ENCODE measurements at regions not wholly inside any gene's neighbourhood (a gene's known extent, or its start where the extent isn't known, plus 50 kb on each side); places are given as distances from the start of the nearest gene placed in this dataset.

DNA sequence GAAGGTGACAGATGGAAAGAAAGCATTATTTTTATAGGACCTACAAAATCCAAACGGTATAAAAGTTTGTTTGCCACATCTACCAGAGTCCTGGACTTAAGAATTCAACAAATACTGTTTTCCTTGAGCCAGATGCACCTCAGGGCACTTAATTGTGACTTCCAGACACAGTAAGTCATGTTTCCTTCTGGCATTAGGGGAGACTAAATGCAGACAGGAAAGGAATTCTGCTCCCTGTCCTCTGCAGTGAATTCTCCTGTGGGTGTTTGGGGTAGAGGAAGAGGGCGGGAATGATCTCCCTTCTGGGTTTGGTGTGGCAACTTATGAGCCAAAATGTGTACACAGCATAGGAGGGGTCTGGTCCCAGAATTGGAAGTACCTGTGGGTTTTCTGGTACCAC lies 93.9 kb upstream of the ZDHHC17 start:
- Histone ChIP-seq H3K4me1 (ENCODE audit: control insufficient read depth in 1 of 2, insufficient read depth in 2 of 2, low read length in 2 of 2) (peaks cover 0 to 6% of the 10 kb centered on the region in 2 experiments; a peak in 2 of 4 replicates), H4K20me1 (ENCODE audit: insufficient read depth) (no peaks in the 10 kb centered on the region), H3K27me3 (ENCODE audit: insufficient read depth, low read length) (no peaks in the 10 kb centered on the region), H3K4me3 (replicated peaks in 1 of 2; ENCODE audit: low read depth in 1 of 2, low read length in 2 of 2) (no peak overlapping the region), H3K4me2 (ENCODE audit: low read length) (no peak overlapping the region), H3K9me3 (ENCODE audit: control insufficient read depth in 1 of 2, insufficient read depth in 1 of 2, low read depth in 1 of 2, low read length in 2 of 2) (no peaks in the 10 kb centered on the region), H2AFZ (ENCODE audit: low read depth, low read length, poor library complexity, severe bottlenecking) (no peak overlapping the region), H3K9ac (ENCODE audit: low read length) (no peak overlapping the region), H3K36me3 (ENCODE audit: control insufficient read depth in 1 of 2, insufficient read depth in 2 of 2, low read length in 2 of 2) (no peaks in the 10 kb centered on the region), H3K79me2 (ENCODE audit: insufficient read depth, low read length) (no peaks in the 10 kb centered on the region), H3K27ac (ENCODE audit: low read depth, low read length) (no peak overlapping the region), H3K9me2 (ENCODE audit: insufficient read depth) (no peaks in the 10 kb centered on the region)
- ChIA-PET RAD21 (ENCODE audit: low non-redundant PET in 1 of 2, low total read pairs in 2 of 2, uncharacterized antibody in 2 of 2, unreplicated experiment in 2 of 2) (no interaction called here), POLR2A (no interaction called here), CTCF (no interaction called here)
- intact Hi-C loops (cut with micrococcal nuclease): no loop called here
- no TSS peak for BruUV-seq (replicated peaks)
- TF ChIP-seq RAD21 (IDR thresholded peaks at IDR 0.05; ENCODE audit: low read depth): no peak
- TF ChIP-seq JUND (IDR thresholded peaks at IDR 0.05): no peak
- no peak for TF ChIP-seq SRF (IDR thresholded peaks at IDR 0.05; ENCODE audit: low read depth)
- TF ChIP-seq, protein P1, sequence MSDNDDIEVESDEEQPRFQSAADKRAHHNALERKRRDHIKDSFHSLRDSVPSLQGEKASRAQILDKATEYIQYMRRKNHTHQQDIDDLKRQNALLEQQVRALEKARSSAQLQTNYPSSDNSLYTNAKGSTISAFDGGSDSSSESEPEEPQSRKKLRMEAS (IDR thresholded peaks at IDR 0.05): no peak
- TF ChIP-seq, protein P2, sequence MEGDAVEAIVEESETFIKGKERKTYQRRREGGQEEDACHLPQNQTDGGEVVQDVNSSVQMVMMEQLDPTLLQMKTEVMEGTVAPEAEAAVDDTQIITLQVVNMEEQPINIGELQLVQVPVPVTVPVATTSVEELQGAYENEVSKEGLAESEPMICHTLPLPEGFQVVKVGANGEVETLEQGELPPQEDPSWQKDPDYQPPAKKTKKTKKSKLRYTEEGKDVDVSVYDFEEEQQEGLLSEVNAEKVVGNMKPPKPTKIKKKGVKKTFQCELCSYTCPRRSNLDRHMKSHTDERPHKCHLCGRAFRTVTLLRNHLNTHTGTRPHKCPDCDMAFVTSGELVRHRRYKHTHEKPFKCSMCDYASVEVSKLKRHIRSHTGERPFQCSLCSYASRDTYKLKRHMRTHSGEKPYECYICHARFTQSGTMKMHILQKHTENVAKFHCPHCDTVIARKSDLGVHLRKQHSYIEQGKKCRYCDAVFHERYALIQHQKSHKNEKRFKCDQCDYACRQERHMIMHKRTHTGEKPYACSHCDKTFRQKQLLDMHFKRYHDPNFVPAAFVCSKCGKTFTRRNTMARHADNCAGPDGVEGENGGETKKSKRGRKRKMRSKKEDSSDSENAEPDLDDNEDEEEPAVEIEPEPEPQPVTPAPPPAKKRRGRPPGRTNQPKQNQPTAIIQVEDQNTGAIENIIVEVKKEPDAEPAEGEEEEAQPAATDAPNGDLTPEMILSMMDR (IDR thresholded peaks at IDR 0.05 in 2 of 3, conservative IDR thresholded peaks at IDR 0.05 in 1 of 3; ENCODE audit: borderline replicate concordance in 1 of 3, insufficient read depth in 1 of 3, low read depth in 2 of 3, low read length in 2 of 3): no peak
- TF ChIP-seq, protein P3, sequence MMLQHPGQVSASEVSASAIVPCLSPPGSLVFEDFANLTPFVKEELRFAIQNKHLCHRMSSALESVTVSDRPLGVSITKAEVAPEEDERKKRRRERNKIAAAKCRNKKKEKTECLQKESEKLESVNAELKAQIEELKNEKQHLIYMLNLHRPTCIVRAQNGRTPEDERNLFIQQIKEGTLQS (IDR thresholded peaks at IDR 0.05): no peak
- no peak for TF ChIP-seq ZFX (IDR thresholded peaks at IDR 0.05)
- no peak for TF ChIP-seq ZNF274 (IDR thresholded peaks at IDR 0.05; ENCODE audit: low read depth, low read length)
- no peak for TF ChIP-seq POLR2AphosphoS5 (IDR thresholded peaks at IDR 0.05; ENCODE audit: low read depth, low read length)
- TF ChIP-seq, protein P4, sequence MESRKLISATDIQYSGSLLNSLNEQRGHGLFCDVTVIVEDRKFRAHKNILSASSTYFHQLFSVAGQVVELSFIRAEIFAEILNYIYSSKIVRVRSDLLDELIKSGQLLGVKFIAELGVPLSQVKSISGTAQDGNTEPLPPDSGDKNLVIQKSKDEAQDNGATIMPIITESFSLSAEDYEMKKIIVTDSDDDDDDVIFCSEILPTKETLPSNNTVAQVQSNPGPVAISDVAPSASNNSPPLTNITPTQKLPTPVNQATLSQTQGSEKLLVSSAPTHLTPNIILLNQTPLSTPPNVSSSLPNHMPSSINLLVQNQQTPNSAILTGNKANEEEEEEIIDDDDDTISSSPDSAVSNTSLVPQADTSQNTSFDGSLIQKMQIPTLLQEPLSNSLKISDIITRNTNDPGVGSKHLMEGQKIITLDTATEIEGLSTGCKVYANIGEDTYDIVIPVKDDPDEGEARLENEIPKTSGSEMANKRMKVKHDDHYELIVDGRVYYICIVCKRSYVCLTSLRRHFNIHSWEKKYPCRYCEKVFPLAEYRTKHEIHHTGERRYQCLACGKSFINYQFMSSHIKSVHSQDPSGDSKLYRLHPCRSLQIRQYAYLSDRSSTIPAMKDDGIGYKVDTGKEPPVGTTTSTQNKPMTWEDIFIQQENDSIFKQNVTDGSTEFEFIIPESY (IDR thresholded peaks at IDR 0.05; ENCODE audit: extremely low read depth, insufficient replicate concordance, low read length): no peak
- no peak for TF ChIP-seq CBX3 (IDR thresholded peaks at IDR 0.05; ENCODE audit: low read depth)
- DNase-seq (ENCODE audit: low read depth, low spot score): no peak
- ATAC-seq: no peak

All from HCT116 (cell line).